ENCODE measurements at regions not wholly inside any gene's neighbourhood (a gene's known extent, or its start where the extent isn't known, plus 50 kb on each side); places are given as distances from the start of the nearest gene placed in this dataset.

GRCh38 chr4:1476140-1476513 lies 69.9 kb upstream of the NKX1-1 start:
- no peak for DNase-seq

- DNase-seq: no peak
These were observed 69.3 kb upstream of the NKX1-1 start for GRCh38 chr4:1475277-1476139.

GRCh38 chr4:1474126-1475090 lies 68.2 kb upstream of the NKX1-1 start:
- no peak for DNase-seq

GRCh38 chr4:1473718-1474117 lies 67.5 kb upstream of the NKX1-1 start:
- no peak for DNase-seq

- no peak for DNase-seq
These were observed 66.8 kb upstream of the NKX1-1 start for GRCh38 chr4:1472911-1473518.

- DNase-seq: no peak
These were observed 66.0 kb upstream of the NKX1-1 start for GRCh38 chr4:1472148-1472797.

GRCh38 chr4:1471443-1472147 lies 65.4 kb upstream of the NKX1-1 start:
- no peak for DNase-seq

GRCh38 chr4:1470816-1471442 lies 64.7 kb upstream of the NKX1-1 start:
- no peak for DNase-seq

- DNase-seq: no peak
These were observed 64.1 kb upstream of the NKX1-1 start for GRCh38 chr4:1470393-1470670.

GRCh38 chr4:1469607-1470392 lies 63.6 kb upstream of the NKX1-1 start:
- DNase-seq: no peak

GRCh38 chr4:1469043-1469442 lies 62.8 kb upstream of the NKX1-1 start:
- DNase-seq: no peak

GRCh38 chr4:1467581-1468458 lies 61.6 kb upstream of the NKX1-1 start:
- DNase-seq: no peak

GRCh38 chr4:1466863-1467165 lies 60.6 kb upstream of the NKX1-1 start:
- DNase-seq: no peak

- DNase-seq: no peak
These were observed 60.0 kb upstream of the NKX1-1 start for GRCh38 chr4:1466034-1466862.

GRCh38 chr4:1465173-1466033 lies 59.2 kb upstream of the NKX1-1 start:
- DNase-seq: no peak

GRCh38 chr4:1464581-1465171 lies 58.4 kb upstream of the NKX1-1 start:
- DNase-seq: no peak

GRCh38 chr4:1463927-1464540 lies 57.8 kb upstream of the NKX1-1 start:
- no peak for DNase-seq

Measured in left kidney (tissue), 1 donor.